Lung (tissue), 11 donors: ENCODE measurements at regions not wholly inside any gene's neighbourhood (a gene's known extent, or its start where the extent isn't known, plus 50 kb on each side); places are given as distances from the start of the nearest gene placed in this dataset.
A peak's percentile ranks its signal among the peaks of the same experiment; 100 is the strongest.

Source experiments
- ATAC-seq: fragments of 200-7000 bp; cut with Tn5 transposase; one replicate; pipeline ENCODE4 v1.9.1; 2020; ENCODE audit warnings: moderate number of reproducible peaks; ENCODE audit not compliant: insufficient read depth, low FRiP score
- DNase-seq, 3 donors: peaks; one replicate each; pipeline ENCODE4 v3.0.0-alpha.2; 2013 to 2017
- H3K27ac ChIP-seq, 2 donors: one replicate each; pipeline ENCODE4 v1.5.1; 2013; ENCODE audit warnings: mild to moderate bottlenecking in 2 of 2, moderate library complexity in 2 of 2, control low read depth in 1 of 2, inconsistent platforms in 1 of 2, low read depth in 1 of 2, low read length in 1 of 2
- H3K27me3 ChIP-seq, 3 donors: one replicate each; pipeline ENCODE4 v1.5.1; 2013; ENCODE audit warnings: low read length in 2 of 3; ENCODE audit not compliant: control insufficient read depth in 3 of 3, insufficient read depth in 3 of 3
- H3K36me3 ChIP-seq, 4 donors: one replicate each; pipeline ENCODE4 v1.5.1; 2013; ENCODE audit warnings: low read length in 4 of 4, mild to moderate bottlenecking in 1 of 4, moderate library complexity in 1 of 4; ENCODE audit not compliant: control insufficient read depth in 4 of 4, insufficient read depth in 4 of 4
- H3K4me1 ChIP-seq, 5 donors: one replicate each; pipeline ENCODE4 v1.5.1; 2013; ENCODE audit warnings: low read length in 5 of 5, mild to moderate bottlenecking in 2 of 5, moderate library complexity in 1 of 5; ENCODE audit not compliant: control insufficient read depth in 5 of 5, insufficient read depth in 5 of 5
- H3K4me3 ChIP-seq: one replicate; pipeline ENCODE4 v1.5.1; 2013; ENCODE audit warnings: mild to moderate bottlenecking, control low read depth, moderate library complexity
- H3K9ac ChIP-seq, 2 donors: one replicate each; pipeline ENCODE4 v1.5.1; 2013; ENCODE audit warnings: low read length in 2 of 2, control low read depth in 1 of 2; ENCODE audit not compliant: insufficient read depth in 1 of 2
- H3K9me3 ChIP-seq, 4 donors: one replicate each; pipeline ENCODE4 v1.5.1; 2013; ENCODE audit warnings: low read length in 3 of 4, mild to moderate bottlenecking in 1 of 4, moderate library complexity in 1 of 4; ENCODE audit not compliant: control insufficient read depth in 4 of 4, insufficient read depth in 3 of 4
- CTCF ChIP-seq: IDR thresholded peaks from 2 replicates; pipeline ENCODE4 v1.5.1; 2012; ENCODE audit warnings: mild to moderate bottlenecking; ENCODE audit errors: control extremely low read depth, extremely low read depth
- WGBS, 2 donors: extraction: QIAGEN DNeasy Blood & Tissue Kit; methylation state at CpG; one replicate each; pipeline ENCODE4 v1.1.7; 2013; 5-methylcytosine and 5-hydroxymethylcytosine counted together
- donor health status: control.
- donor health status: control.
- donor health status: Bipolar disorder and iron deficiency.
- donor health status: healthy.
- donor health status: DM: yes; HTN: yes; CAD: no.

- no peak overlapping the region for H3K4me3 ChIP-seq
- no peak overlapping the region for H3K27ac ChIP-seq
- H3K27me3 ChIP-seq, result peaks cover 2 to 32% (median 26%) of the 10 kb centered on the region in 3 donors
- no peak for ATAC-seq
- DNase-seq, result no peak
- no peak for TF ChIP-seq CTCF
- no peaks in the 10 kb centered on the region for H3K36me3 ChIP-seq
- 93 to 94% methylated on average over 4 of the region's 4 CpGs for WGBS, 2 donors
- peaks cover 0 to 18% (median 2%) of the 10 kb centered on the region in 5 donors for H3K4me1 ChIP-seq
- H3K9ac ChIP-seq, result no peak overlapping the region
- peaks cover 0 to 4% (median 0%) of the 10 kb centered on the region in 4 donors for H3K9me3 ChIP-seq
Measured at GRCh38 chr21:36543924-36544323, 64.0 kb upstream of the CLDN14 start.

DNA sequence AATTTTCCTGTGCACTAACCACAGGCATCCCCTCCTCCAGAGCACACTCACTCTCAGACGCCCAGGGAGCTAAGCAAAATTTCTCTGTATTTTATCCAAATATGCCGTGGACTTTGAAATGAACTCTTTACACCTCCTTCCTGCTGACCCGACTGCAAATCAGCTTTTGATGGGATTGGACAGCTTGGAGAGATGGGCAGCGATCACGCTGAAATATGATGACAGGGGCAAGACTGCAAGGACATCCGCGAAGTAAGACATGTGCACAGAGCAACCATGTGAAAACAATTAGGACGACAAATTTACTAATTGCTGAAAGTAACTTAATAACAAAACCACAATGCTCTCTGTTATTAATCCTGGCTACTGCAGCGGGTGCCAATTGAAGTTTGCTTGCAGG, 64.6 kb upstream of the CLDN14 start:
- no peak for DNase-seq
- 74 to 90% methylated on average over 9 of the region's 9 CpGs for WGBS, 2 donors
- no peak for ATAC-seq
- H3K27ac ChIP-seq, result no peak overlapping the region
- H3K4me1 ChIP-seq, result peaks cover 0 to 18% (median 5%) of the 10 kb centered on the region in 5 donors
- H3K4me3 ChIP-seq, result no peak overlapping the region
- peaks cover 0 to 3% (median 0%) of the 10 kb centered on the region in 4 donors for H3K9me3 ChIP-seq
- H3K9ac ChIP-seq, result no peak overlapping the region
- peaks cover 2 to 32% (median 26%) of the 10 kb centered on the region in 3 donors for H3K27me3 ChIP-seq
- no peaks in the 10 kb centered on the region for H3K36me3 ChIP-seq
- no peak for TF ChIP-seq CTCF

DNA sequence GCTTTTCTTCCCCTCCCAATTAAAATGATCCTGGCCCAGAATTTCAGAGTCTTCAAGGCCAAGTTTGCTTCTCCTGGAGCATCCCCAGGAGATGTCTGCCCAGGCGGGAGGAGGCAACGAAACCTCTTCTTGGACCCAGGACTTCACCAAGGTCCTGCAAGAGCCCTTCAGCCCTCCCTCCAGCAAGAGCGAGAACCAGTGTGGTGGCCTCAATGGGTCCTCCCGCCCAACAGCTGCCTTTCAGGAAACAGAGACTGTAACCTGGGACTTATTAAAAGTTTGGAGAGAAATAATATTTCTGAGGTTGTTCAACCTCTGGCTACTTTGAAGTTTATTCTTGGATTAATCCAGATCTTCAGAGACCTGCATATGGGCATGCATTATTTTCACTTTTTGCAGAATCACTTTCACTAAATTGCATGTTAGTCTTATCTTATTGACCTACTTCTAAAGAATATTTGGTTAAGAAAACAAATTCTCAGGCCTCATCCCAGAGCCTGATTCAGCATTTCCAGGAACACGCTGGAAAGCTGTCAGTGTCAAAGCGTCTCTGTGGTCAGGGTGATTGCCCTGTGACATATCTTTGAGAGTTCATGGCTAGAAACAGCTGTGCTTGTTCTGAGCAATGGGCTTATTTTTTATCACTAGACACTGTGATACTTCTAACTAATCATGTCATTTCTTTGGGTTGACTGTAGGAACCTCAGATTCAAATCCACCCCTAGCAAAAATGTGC, 66.0 kb upstream of the CLDN14 start:
- ATAC-seq (no peak), DNase-seq (peak in 1 of 3 donors; percentile 63)
- no peaks in the 10 kb centered on the region for H3K9me3 ChIP-seq
- no peak for TF ChIP-seq CTCF
- no peak overlapping the region for H3K9ac ChIP-seq
- H3K27me3 ChIP-seq, result peaks cover 0 to 25% (median 22%) of the 10 kb centered on the region in 3 donors
- no peak overlapping the region for H3K4me3 ChIP-seq
- H3K27ac ChIP-seq, result no peak overlapping the region
- peaks cover 0 to 18% (median 5%) of the 10 kb centered on the region in 5 donors for H3K4me1 ChIP-seq
- H3K36me3 ChIP-seq, result no peaks in the 10 kb centered on the region
- WGBS, 2 donors, result 68 to 84% methylated on average over 6 of the region's 6 CpGs
